H9 (cell line): ENCODE measurements at regions not wholly inside any gene's neighbourhood (a gene's known extent, or its start where the extent isn't known, plus 50 kb on each side); places are given as distances from the start of the nearest gene placed in this dataset.

Source experiments
- DNase-seq: peaks from one replicate; pipeline ENCODE4 v3.0.0-alpha.2; 2017
- H2AFZ ChIP-seq: one replicate; pipeline ENCODE4 v1.6.1; 2013; ENCODE audit warnings: mild to moderate bottlenecking, low read length, control low read depth, moderate library complexity
- H2AK5ac ChIP-seq: 2 replicates; pipeline ENCODE4 v1.6.1; 2013; ENCODE audit warnings: low read length, control low read depth, mixed read lengths; ENCODE audit not compliant: insufficient read length
- H2BK120ac ChIP-seq: one replicate; pipeline ENCODE4 v1.6.1; 2013; ENCODE audit warnings: low read depth, mild to moderate bottlenecking, low read length, control low read depth, inconsistent platforms; ENCODE audit not compliant: poor library complexity, severe bottlenecking
- H2BK12ac ChIP-seq: 2 replicates; pipeline ENCODE4 v1.6.1; 2013; ENCODE audit warnings: low read length, control low read depth, mixed read lengths, low read depth; ENCODE audit not compliant: insufficient read length
- H2BK15ac ChIP-seq: 2 replicates; pipeline ENCODE4 v1.6.1; 2013; ENCODE audit warnings: low read depth, low read length, control low read depth
- H2BK20ac ChIP-seq: one replicate; pipeline ENCODE4 v1.6.1; 2013; ENCODE audit warnings: low read depth, mild to moderate bottlenecking, low read length, control low read depth, inconsistent platforms; ENCODE audit not compliant: poor library complexity, severe bottlenecking
- H2BK5ac ChIP-seq: 2 replicates; pipeline ENCODE4 v1.6.1; 2013; ENCODE audit warnings: low read length, control low read depth, mixed read lengths; ENCODE audit not compliant: insufficient read length
- H3K14ac ChIP-seq: 2 replicates; pipeline ENCODE4 v1.6.1; 2013; ENCODE audit warnings: low read length, control low read depth; ENCODE audit not compliant: insufficient read depth
- H3K18ac ChIP-seq: 2 replicates; pipeline ENCODE4 v1.6.1; 2013; ENCODE audit warnings: low read depth, mild to moderate bottlenecking, mixed read lengths, low read length, control low read depth; ENCODE audit not compliant: insufficient read length
- H3K23ac ChIP-seq: 2 replicates; pipeline ENCODE4 v1.6.1; 2013; ENCODE audit warnings: low read length, control low read depth, mixed read lengths, low read depth; ENCODE audit not compliant: insufficient read length
- H3K23me2 ChIP-seq: 2 replicates; pipeline ENCODE4 v1.6.1; 2013; ENCODE audit warnings: low read depth, mild to moderate bottlenecking, mixed read lengths, low read length, control low read depth; ENCODE audit not compliant: insufficient read length, poor library complexity, severe bottlenecking
- H3K27ac ChIP-seq: 2 replicates; pipeline ENCODE4 v1.5.1; 2013; ENCODE audit warnings: low read length, control low read depth, mixed read lengths, low read depth; ENCODE audit not compliant: insufficient read length
- H3K27me3 ChIP-seq: 2 replicates; pipeline ENCODE4 v1.6.1; 2013; ENCODE audit warnings: low read length, control low read depth, inconsistent platforms; ENCODE audit not compliant: insufficient read depth
- H3K4ac ChIP-seq: 2 replicates; pipeline ENCODE4 v1.6.1; 2013; ENCODE audit warnings: low read depth, mild to moderate bottlenecking, control low read depth, inconsistent platforms, low read length, moderate library complexity
- H3K4me1 ChIP-seq: 2 replicates; pipeline ENCODE4 v1.6.1; 2013; ENCODE audit warnings: low read length, control low read depth, inconsistent platforms; ENCODE audit not compliant: insufficient read depth
- H3K4me2 ChIP-seq: 2 replicates; pipeline ENCODE4 v1.6.1; 2013; ENCODE audit warnings: low read length, control low read depth, mixed read lengths; ENCODE audit not compliant: insufficient read length, insufficient read depth
- H3K56ac ChIP-seq: 2 replicates; pipeline ENCODE4 v1.6.1; 2013; ENCODE audit warnings: low read depth, mild to moderate bottlenecking, mixed read lengths, low read length, control low read depth; ENCODE audit not compliant: insufficient read length
- H3K79me1 ChIP-seq: 2 replicates; pipeline ENCODE4 v1.6.1; 2013; ENCODE audit warnings: low read depth, mild to moderate bottlenecking, moderate library complexity, low read length, control low read depth, inconsistent platforms; ENCODE audit not compliant: insufficient read depth, poor library complexity, severe bottlenecking
- H3K79me2 ChIP-seq: 2 replicates; pipeline ENCODE4 v1.6.1; 2013; ENCODE audit warnings: low read length, control low read depth, inconsistent platforms; ENCODE audit not compliant: insufficient read depth
- H3K9ac ChIP-seq: 2 replicates; pipeline ENCODE4 v1.6.1; 2013; ENCODE audit warnings: low read length, control low read depth, mixed read lengths; ENCODE audit not compliant: insufficient read length; ENCODE audit errors: extremely low read depth
- H3K9me3 ChIP-seq: one replicate; pipeline ENCODE4 v1.6.1; 2013; ENCODE audit warnings: low read depth, low read length, inconsistent platforms; ENCODE audit not compliant: control insufficient read depth
- H3T11ph ChIP-seq: one replicate; pipeline ENCODE4 v1.6.1; 2013; ENCODE audit warnings: mild to moderate bottlenecking, low read length, control low read depth, inconsistent platforms
- H4K20me1 ChIP-seq: one replicate; pipeline ENCODE4 v1.6.1; 2013; ENCODE audit not compliant: control insufficient read depth, insufficient read length, insufficient read depth
- H4K5ac ChIP-seq: 2 replicates; pipeline ENCODE4 v1.6.1; 2013; ENCODE audit warnings: low read depth, mild to moderate bottlenecking, mixed read lengths, low read length, control low read depth; ENCODE audit not compliant: insufficient read length
- H4K8ac ChIP-seq: replicated peaks from 2 replicates; pipeline ENCODE4 v1.6.1; 2013; ENCODE audit warnings: low read length, control low read depth, mixed read lengths, low read depth; ENCODE audit not compliant: insufficient read length
- H4K91ac ChIP-seq: 2 replicates; pipeline ENCODE4 v1.6.1; 2013; ENCODE audit warnings: low read depth, mild to moderate bottlenecking, moderate library complexity, mixed read lengths, low read length, control low read depth; ENCODE audit not compliant: insufficient read length
- H3K27ac Mint-ChIP-seq, 3 experiments: 2 replicates in 2 of 3; 3 replicates in 1 of 3; pipeline ENCODE4 v1.8.0; 2020 to 2021; ENCODE audit warnings: mixed read lengths in 3 of 3, mild to moderate bottlenecking in 1 of 3, moderate library complexity in 1 of 3
- H3K27me3 Mint-ChIP-seq: 2 replicates; pipeline ENCODE4 v1.8.0; 2021; ENCODE audit warnings: low read depth, mild to moderate bottlenecking, moderate library complexity, mixed read lengths
- H3K36me3 Mint-ChIP-seq, 3 experiments: 2 replicates in 2 of 3; 3 replicates in 1 of 3; pipeline ENCODE4 v1.8.0; 2020 to 2021; ENCODE audit warnings: low read depth in 3 of 3, mixed read lengths in 3 of 3; ENCODE audit not compliant: insufficient read depth in 1 of 3
- H3K4me1 Mint-ChIP-seq, 2 experiments: 2 replicates each; pipeline ENCODE4 v1.8.0; 2020; ENCODE audit warnings: mixed read lengths in 2 of 2
- H3K4me3 Mint-ChIP-seq, 2 experiments: 2 replicates in 1 of 2; 3 replicates in 1 of 2; pipeline ENCODE4 v1.8.0; 2020 to 2021; ENCODE audit warnings: mild to moderate bottlenecking in 2 of 2, mixed read lengths in 2 of 2, moderate library complexity in 1 of 2
- H3K9me3 Mint-ChIP-seq, 2 experiments: 2 replicates in 1 of 2; 3 replicates in 1 of 2; pipeline ENCODE4 v1.8.0; 2020; ENCODE audit warnings: mild to moderate bottlenecking in 2 of 2, mixed read lengths in 2 of 2, moderate library complexity in 1 of 2
- WGBS: extraction: QIAGEN DNeasy Blood & Tissue Kit; methylation state at CpG from one replicate; pipeline ENCODE4 v1.1.7; 2013; ENCODE audit warnings: missing lambda C conversion rate, low lambda C conversion rate, mixed read lengths; ENCODE audit not compliant: insufficient read length; ENCODE audit errors: extremely low coverage; 5-methylcytosine and 5-hydroxymethylcytosine counted together
- TF ChIP-seq, protein P1 (sequence below): fragments of 200-600 bp; sonication (generic); conservative IDR thresholded peaks from 3 replicates; pipeline ENCODE4 v1.8.0; 2021; ENCODE audit warnings: antibody characterized with exemption, mild to moderate bottlenecking

DNA sequence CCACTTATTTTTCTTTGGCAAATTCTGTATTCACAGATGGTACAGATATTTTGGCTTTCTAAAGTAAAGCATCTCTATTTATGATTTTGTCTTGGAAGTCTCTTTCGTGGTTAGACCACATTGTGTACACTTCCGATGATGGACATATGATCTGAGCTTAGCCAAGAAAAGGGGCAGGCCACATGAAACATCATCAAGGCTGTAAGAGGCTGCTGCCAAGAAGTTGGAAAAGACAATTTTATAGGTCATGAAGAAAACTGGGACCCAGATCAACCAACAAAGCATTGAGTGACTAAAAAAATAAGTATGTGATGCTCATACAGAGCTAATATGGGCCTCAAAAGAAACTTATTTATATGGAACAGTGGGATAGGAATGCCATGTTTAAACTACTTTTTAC is 266.4 kb downstream of the HAO1 start:
- H2BK5ac ChIP-seq, result no peak overlapping the region
- Mint-ChIP-seq H3K27ac (no peak overlapping the region), H3K36me3 (no peaks in the 10 kb centered on the region), H3K9me3 (no peaks in the 10 kb centered on the region), H3K27me3 (no peaks in the 10 kb centered on the region), H3K4me1 (peaks cover 6 to 7% of the 10 kb centered on the region in 2 experiments; a peak in 3 of 4 replicates), H3K4me3 (no peak overlapping the region)
- no peak overlapping the region for H2BK15ac ChIP-seq
- H3K79me2 ChIP-seq, result no peaks in the 10 kb centered on the region
- H3K27me3 ChIP-seq, result no peaks in the 10 kb centered on the region
- H3K4me1 ChIP-seq, result no peaks in the 10 kb centered on the region
- no peak for DNase-seq
- H2AK5ac ChIP-seq, result no peak overlapping the region
- no peak overlapping the region for H2BK12ac ChIP-seq
- no peak overlapping the region for H3K56ac ChIP-seq
- H2BK120ac ChIP-seq, result no peak overlapping the region
- no peaks in the 10 kb centered on the region for H3K9me3 ChIP-seq
- H3K23ac ChIP-seq, result no peak overlapping the region
- H2AFZ ChIP-seq, result no peak overlapping the region
- no peaks in the 10 kb centered on the region for H3K79me1 ChIP-seq
- no peak overlapping the region for H3K14ac ChIP-seq
- no CpG with 5 or more reads among the region's 2 CpGs for WGBS
- H3K9ac ChIP-seq, result no peak overlapping the region
- H2BK20ac ChIP-seq, result no peak overlapping the region
- H4K91ac ChIP-seq, result no peak overlapping the region
- no peak overlapping the region for H3K4me2 ChIP-seq
- H3K18ac ChIP-seq, result no peak overlapping the region
- H4K8ac ChIP-seq, result no peak overlapping the region
- H3K27ac ChIP-seq, result no peak overlapping the region
- no peak overlapping the region for H3T11ph ChIP-seq
- H4K20me1 ChIP-seq, result no peaks in the 10 kb centered on the region
- H3K23me2 ChIP-seq, result no peaks in the 10 kb centered on the region
- TF ChIP-seq, protein P1, sequence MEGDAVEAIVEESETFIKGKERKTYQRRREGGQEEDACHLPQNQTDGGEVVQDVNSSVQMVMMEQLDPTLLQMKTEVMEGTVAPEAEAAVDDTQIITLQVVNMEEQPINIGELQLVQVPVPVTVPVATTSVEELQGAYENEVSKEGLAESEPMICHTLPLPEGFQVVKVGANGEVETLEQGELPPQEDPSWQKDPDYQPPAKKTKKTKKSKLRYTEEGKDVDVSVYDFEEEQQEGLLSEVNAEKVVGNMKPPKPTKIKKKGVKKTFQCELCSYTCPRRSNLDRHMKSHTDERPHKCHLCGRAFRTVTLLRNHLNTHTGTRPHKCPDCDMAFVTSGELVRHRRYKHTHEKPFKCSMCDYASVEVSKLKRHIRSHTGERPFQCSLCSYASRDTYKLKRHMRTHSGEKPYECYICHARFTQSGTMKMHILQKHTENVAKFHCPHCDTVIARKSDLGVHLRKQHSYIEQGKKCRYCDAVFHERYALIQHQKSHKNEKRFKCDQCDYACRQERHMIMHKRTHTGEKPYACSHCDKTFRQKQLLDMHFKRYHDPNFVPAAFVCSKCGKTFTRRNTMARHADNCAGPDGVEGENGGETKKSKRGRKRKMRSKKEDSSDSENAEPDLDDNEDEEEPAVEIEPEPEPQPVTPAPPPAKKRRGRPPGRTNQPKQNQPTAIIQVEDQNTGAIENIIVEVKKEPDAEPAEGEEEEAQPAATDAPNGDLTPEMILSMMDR, result no peak
- H3K4ac ChIP-seq, result no peak overlapping the region
- H4K5ac ChIP-seq, result no peak overlapping the region
